A673 (cell line): ENCODE measurements at regions not wholly inside any gene's neighbourhood (a gene's known extent, or its start where the extent isn't known, plus 50 kb on each side); places are given as distances from the start of the nearest gene placed in this dataset.

Experiments used
- CTCF ChIP-seq: fragments of 300-800, 200-600 bp; sonication (generic); conservative IDR thresholded peaks from 2 replicates; pipeline ENCODE4 v1.5.1; 2017; ENCODE audit warnings: low read depth, mild to moderate bottlenecking, antibody characterized with exemption, low read length, moderate library complexity, mixed read lengths
- EZH2 ChIP-seq: fragments of 200-600 bp; sonication (generic); IDR thresholded peaks from 2 replicates; pipeline ENCODE4 v1.6.1; 2017; ENCODE audit warnings: borderline replicate concordance, low read depth, mild to moderate bottlenecking, mixed read lengths, antibody characterized with exemption, low read length; ENCODE audit not compliant: poor library complexity, severe bottlenecking

- no peak for TF ChIP-seq CTCF
- no peak for TF ChIP-seq EZH2
Observed at GRCh38 chr5:1936901-1937300, 54.2 kb upstream of the IRX4 start.
